Chondrocyte (in vitro differentiated cells): ENCODE measurements at regions not wholly inside any gene's neighbourhood (a gene's known extent, or its start where the extent isn't known, plus 50 kb on each side); places are given as distances from the start of the nearest gene placed in this dataset.
"Not testable (repeated sequence)": the region's sequence is repeated elsewhere in the genome, so short reads cannot be mapped to it uniquely, and the experiment has no call there.

Experiments
- DNase-seq: peaks from one replicate; pipeline ENCODE4 v3.0.0; 2021; ENCODE audit warnings: mixed read lengths, low spot score
- H3K27ac Mint-ChIP-seq: one replicate; pipeline ENCODE4 v1.8.0; 2021; ENCODE audit warnings: mild to moderate bottlenecking, moderate library complexity, mixed read lengths; ENCODE audit not compliant: unreplicated experiment
- H3K27me3 Mint-ChIP-seq: 2 replicates; pipeline ENCODE4 v1.8.0; 2021; ENCODE audit warnings: low read depth, mixed read lengths
- H3K36me3 Mint-ChIP-seq: 2 replicates; pipeline ENCODE4 v1.8.0; 2021; ENCODE audit warnings: low read depth, mixed read lengths
- H3K4me1 Mint-ChIP-seq: 2 replicates; pipeline ENCODE4 v1.8.0; 2021; ENCODE audit warnings: low read depth, mild to moderate bottlenecking, mixed read lengths
- H3K4me3 Mint-ChIP-seq: one replicate; pipeline ENCODE4 v1.8.0; 2021; ENCODE audit warnings: mild to moderate bottlenecking, moderate library complexity, mixed read lengths; ENCODE audit not compliant: unreplicated experiment
- H3K9me3 Mint-ChIP-seq: 2 replicates; pipeline ENCODE4 v1.8.0; 2021; ENCODE audit warnings: low read depth, mixed read lengths
- TF ChIP-seq, protein P1 (sequence below): fragments of 200-600 bp; sonication (generic); IDR thresholded peaks from 2 replicates; pipeline ENCODE4 v1.5.0; 2021; ENCODE audit warnings: antibody characterized with exemption, mild to moderate bottlenecking, moderate library complexity

DNA sequence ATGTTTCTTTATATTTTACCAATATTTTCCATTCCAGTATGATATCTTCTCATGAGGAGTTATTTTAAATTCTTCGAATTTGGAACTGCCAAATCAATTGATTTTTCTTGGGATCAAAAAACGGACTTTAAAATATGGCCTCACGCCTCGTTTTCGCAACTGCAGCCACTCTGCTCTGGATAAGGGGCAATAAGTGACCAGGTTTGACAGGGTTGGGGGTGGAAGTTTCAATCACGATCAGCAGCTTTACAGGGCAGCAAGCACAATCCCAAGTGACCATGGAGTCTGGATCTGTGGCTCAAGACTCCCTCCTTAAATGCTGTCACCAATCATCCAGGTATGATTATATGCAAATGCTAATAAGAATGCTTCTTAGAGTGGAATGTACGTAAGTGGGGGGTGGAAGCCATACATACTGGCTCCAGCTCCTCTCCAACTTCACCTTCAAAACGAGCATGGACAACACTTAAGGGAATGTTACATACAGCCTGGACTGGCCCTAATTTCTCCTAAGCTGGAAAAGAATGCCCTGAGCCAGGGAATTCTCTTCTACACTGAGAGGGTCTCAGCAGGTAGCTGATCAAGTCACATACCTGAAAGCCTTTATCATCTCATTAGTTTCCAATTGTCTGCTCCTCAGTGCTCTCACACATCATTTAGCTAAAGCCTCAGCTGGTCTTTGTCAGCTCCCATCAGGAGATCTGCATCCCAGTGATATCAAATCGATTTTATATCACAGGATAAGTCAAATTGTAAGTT lies 176.9 kb upstream of the DCAF8L1 start:
- Mint-ChIP-seq H3K27ac (no peak overlapping the region), H3K4me1 (no peaks in the 10 kb centered on the region), H3K9me3 (peaks cover 5% of the 10 kb centered on the region), H3K36me3 (no peaks in the 10 kb centered on the region), H3K4me3 (no peak overlapping the region), H3K27me3 (peaks cover 2% of the 10 kb centered on the region)
- no peak for DNase-seq
- TF ChIP-seq, protein P1, sequence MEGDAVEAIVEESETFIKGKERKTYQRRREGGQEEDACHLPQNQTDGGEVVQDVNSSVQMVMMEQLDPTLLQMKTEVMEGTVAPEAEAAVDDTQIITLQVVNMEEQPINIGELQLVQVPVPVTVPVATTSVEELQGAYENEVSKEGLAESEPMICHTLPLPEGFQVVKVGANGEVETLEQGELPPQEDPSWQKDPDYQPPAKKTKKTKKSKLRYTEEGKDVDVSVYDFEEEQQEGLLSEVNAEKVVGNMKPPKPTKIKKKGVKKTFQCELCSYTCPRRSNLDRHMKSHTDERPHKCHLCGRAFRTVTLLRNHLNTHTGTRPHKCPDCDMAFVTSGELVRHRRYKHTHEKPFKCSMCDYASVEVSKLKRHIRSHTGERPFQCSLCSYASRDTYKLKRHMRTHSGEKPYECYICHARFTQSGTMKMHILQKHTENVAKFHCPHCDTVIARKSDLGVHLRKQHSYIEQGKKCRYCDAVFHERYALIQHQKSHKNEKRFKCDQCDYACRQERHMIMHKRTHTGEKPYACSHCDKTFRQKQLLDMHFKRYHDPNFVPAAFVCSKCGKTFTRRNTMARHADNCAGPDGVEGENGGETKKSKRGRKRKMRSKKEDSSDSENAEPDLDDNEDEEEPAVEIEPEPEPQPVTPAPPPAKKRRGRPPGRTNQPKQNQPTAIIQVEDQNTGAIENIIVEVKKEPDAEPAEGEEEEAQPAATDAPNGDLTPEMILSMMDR = no peak

DNA sequence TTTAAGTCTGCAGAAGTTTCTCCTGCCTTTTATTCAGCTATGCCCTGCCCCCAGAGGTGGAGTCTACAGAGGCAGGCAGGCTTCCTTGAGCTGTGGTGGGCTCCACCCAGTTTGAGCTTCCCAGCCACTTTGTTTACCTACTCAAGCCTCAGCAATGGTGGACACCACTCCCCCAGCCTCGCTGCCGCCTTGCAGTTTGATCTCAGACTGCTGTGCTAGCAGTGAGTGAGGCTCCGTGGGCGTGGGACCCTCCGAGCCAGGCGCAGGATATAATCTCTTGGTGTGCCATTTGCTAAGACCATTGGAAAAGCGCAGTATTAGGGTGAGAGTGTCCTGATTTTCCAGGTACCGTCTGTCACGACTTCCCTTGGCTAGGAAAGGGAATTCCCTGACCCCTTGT lies 171.0 kb upstream of the DCAF8L1 start:
- DNase-seq, H3K36me3 Mint-ChIP-seq, H3K4me3 Mint-ChIP-seq, H3K27me3 Mint-ChIP-seq, H3K4me1 Mint-ChIP-seq, H3K27ac Mint-ChIP-seq: not testable (repeated sequence)
- H3K9me3 Mint-ChIP-seq = peaks cover 19% of the 10 kb centered on the region

DNA sequence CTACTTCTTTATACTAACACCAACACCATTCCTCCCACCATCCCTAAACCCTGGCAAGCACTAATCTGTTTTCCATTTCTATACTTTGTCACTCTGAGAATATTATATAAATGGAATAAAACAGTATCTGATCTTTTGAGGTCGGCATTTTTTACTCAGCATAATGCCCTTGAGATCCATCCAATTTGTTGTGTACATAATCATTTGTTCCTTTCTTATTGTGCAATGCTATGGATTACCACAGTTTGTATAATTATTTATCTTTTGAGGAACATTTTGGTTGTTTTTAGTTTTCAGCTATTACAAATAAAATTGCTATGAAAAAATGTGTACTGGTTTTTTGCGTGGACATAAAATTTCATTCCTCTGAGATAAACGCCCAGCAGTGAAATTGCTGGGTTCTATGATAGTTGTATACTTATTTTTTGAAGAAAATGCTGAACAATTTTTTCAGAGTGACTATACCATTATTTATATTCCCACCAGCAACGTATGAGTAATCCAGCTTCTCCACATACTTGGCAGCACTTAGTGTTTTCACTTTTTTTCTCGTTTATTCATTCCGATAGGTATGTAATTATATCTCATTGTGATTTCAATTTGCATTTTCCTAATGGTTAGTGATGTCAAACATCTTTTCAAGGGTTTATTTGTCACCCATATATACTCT lies 154.3 kb upstream of the DCAF8L1 start:
- Mint-ChIP-seq H3K4me3 (no peak overlapping the region), H3K9me3 (no peaks in the 10 kb centered on the region), H3K36me3 (no peaks in the 10 kb centered on the region), H3K27ac (no peak overlapping the region), H3K27me3 (no peaks in the 10 kb centered on the region), H3K4me1 (peaks cover 4% of the 10 kb centered on the region)
- no peak for DNase-seq
- TF ChIP-seq, protein P1 = no peak

DNA sequence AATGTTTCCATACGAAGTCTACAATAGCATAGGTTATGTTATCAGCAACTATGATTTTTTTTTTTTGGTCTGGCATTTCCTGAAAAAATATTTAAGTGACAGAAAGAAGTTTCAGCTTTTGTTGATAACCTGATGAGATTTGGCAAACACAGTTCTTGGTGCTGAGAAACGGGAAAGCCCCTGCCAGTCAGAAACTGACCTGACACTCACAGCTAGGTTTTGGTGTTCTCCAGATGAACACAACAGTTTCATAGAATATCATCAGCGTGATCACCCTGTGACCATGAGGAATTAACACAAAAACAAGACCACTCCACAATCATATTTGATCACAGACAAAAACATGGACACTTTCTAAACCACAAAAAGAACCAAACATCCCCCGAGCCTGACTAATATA lies 152.5 kb upstream of the DCAF8L1 start:
- TF ChIP-seq, protein P1 = no peak
- H3K36me3 Mint-ChIP-seq = no peaks in the 10 kb centered on the region
- H3K27ac Mint-ChIP-seq = no peak overlapping the region
- H3K4me1 Mint-ChIP-seq = peaks cover 4% of the 10 kb centered on the region
- no peaks in the 10 kb centered on the region for H3K9me3 Mint-ChIP-seq
- no peak overlapping the region for H3K4me3 Mint-ChIP-seq
- no peak for DNase-seq
- no peaks in the 10 kb centered on the region for H3K27me3 Mint-ChIP-seq

DNA sequence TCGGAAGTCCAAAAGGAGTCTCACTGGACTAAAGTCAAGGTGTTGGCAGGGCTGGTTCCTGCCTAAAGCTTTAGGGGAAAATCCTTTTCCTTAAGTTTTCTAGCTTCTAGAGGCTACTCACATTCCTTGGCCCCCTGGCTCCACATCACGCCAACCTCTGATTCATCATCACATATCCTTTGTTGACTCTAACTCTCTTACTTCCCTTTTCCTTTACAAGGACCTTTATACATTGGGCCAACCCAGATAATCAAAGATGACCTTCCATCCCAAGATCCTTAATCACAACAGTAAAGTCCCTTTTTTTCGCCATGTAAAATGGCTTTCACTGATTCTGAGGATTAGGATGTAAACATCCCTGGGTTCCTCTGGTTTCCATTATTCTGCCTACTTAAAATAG lies 146.4 kb upstream of the DCAF8L1 start:
- H3K4me1 Mint-ChIP-seq = peaks cover 7% of the 10 kb centered on the region
- no peaks in the 10 kb centered on the region for H3K27me3 Mint-ChIP-seq
- H3K9me3 Mint-ChIP-seq = no peaks in the 10 kb centered on the region
- H3K36me3 Mint-ChIP-seq = no peaks in the 10 kb centered on the region
- TF ChIP-seq, protein P1 = no peak
- no peak overlapping the region for H3K4me3 Mint-ChIP-seq
- no peak overlapping the region for H3K27ac Mint-ChIP-seq
- no peak for DNase-seq
